ENCODE measurements at regions not wholly inside any gene's neighbourhood (a gene's known extent, or its start where the extent isn't known, plus 50 kb on each side); places are given as distances from the start of the nearest gene placed in this dataset.

DNA sequence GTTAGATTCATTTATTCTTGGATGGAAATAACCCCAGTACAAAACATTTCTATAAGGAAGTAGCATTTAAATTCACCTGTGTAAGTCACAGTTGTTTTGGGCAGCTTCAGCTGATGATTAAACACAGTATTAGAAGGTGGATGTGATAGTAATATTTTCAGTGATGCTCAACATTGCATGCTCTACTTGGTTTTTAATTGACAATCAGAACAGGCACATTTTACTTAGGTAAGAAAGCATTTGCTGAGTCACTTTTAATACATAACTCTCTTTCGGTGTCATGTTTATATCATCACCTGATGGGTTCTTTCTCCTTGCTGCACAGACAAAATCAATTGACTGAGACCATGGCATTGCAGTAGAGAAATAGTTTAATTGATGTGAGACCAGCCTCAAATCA is 80.7 kb downstream of the CMAS start:
- TF ChIP-seq, protein P1, sequence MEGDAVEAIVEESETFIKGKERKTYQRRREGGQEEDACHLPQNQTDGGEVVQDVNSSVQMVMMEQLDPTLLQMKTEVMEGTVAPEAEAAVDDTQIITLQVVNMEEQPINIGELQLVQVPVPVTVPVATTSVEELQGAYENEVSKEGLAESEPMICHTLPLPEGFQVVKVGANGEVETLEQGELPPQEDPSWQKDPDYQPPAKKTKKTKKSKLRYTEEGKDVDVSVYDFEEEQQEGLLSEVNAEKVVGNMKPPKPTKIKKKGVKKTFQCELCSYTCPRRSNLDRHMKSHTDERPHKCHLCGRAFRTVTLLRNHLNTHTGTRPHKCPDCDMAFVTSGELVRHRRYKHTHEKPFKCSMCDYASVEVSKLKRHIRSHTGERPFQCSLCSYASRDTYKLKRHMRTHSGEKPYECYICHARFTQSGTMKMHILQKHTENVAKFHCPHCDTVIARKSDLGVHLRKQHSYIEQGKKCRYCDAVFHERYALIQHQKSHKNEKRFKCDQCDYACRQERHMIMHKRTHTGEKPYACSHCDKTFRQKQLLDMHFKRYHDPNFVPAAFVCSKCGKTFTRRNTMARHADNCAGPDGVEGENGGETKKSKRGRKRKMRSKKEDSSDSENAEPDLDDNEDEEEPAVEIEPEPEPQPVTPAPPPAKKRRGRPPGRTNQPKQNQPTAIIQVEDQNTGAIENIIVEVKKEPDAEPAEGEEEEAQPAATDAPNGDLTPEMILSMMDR (conservative IDR thresholded peaks at IDR 0.05; ENCODE audit: low read depth, low read length), result no peak
- no peak for TF ChIP-seq EZH2 (IDR thresholded peaks at IDR 0.05; ENCODE audit: borderline replicate concordance, low read depth, low read length, poor library complexity, severe bottlenecking)
